OCI-LY7 (cell line): ENCODE measurements at regions not wholly inside any gene's neighbourhood (a gene's known extent, or its start where the extent isn't known, plus 50 kb on each side); places are given as distances from the start of the nearest gene placed in this dataset.

ENCODE experiments used
- BruUV-seq: library from RNA; stranded (reverse); fragments of 400-500 nt; replicated peaks from 2 replicates; lab custom pipeline; 2021; lab: Mats Ljungman, UMichigan
- CTCF ChIA-PET: fragments of 300-600 bp; sonication (Branson Sonifier 250); formaldehyde crosslinking; loops from one replicate; lab custom pipeline; 2022; ENCODE audit warnings: antibody characterized with exemption; ENCODE audit not compliant: unreplicated experiment; lab: Charles Lee
- POLR2A ChIA-PET: fragments of 300-600 bp; sonication (Branson Sonifier 250); formaldehyde crosslinking; loops from one replicate; lab custom pipeline; 2022; ENCODE audit warnings: antibody characterized with exemption; lab: Charles Lee
- DNase-seq: peaks from one replicate; pipeline ENCODE4 v3.0.0-alpha.2; 2015; ENCODE audit warnings: low spot score
- H2AFZ ChIP-seq: fragments of 200-600 bp; sonication (generic), shearing (Covaris generic); 2 replicates; pipeline ENCODE4 v1.6.1; 2014; ENCODE audit warnings: mild to moderate bottlenecking, antibody characterized with exemption, low read length, moderate library complexity
- H3K27ac ChIP-seq: fragments of 200-600 bp; sonication (generic); 2 replicates; pipeline ENCODE4 v1.5.1; 2014; ENCODE audit warnings: mixed run types, low read depth, mild to moderate bottlenecking, moderate library complexity, low read length, inconsistent platforms; ENCODE audit not compliant: poor library complexity, severe bottlenecking
- H3K36me3 ChIP-seq: fragments of 200-600 bp; sonication (generic); 2 replicates; pipeline ENCODE4 v1.6.1; 2014; ENCODE audit warnings: mild to moderate bottlenecking, antibody characterized with exemption, low read length, moderate library complexity, mixed read lengths; ENCODE audit not compliant: insufficient read depth
- H3K4me1 ChIP-seq: fragments of 200-600 bp; sonication (generic); 2 replicates; pipeline ENCODE4 v1.5.1; 2014; ENCODE audit warnings: mild to moderate bottlenecking, low read length; ENCODE audit not compliant: insufficient read depth, poor library complexity, severe bottlenecking
- H3K4me2 ChIP-seq: fragments of 200-600 bp; sonication (generic); 2 replicates; pipeline ENCODE4 v1.6.1; 2014; ENCODE audit warnings: mild to moderate bottlenecking, low read length
- H3K4me3 ChIP-seq: fragments of 200-600 bp; sonication (generic); 2 replicates; pipeline ENCODE4 v1.5.1; 2014; ENCODE audit warnings: mild to moderate bottlenecking, low read depth, low read length; ENCODE audit not compliant: poor library complexity, severe bottlenecking
- H3K79me2 ChIP-seq: fragments of 200-600 bp; sonication (generic); 2 replicates; pipeline ENCODE4 v1.6.1; 2016; ENCODE audit warnings: low read depth, mild to moderate bottlenecking, low read length, moderate library complexity, mixed read lengths; ENCODE audit not compliant: insufficient read depth
- H3K9me2 ChIP-seq: fragments of 200-600 bp; sonication (generic); 2 replicates; pipeline ENCODE4 v1.6.1; 2016; ENCODE audit warnings: mild to moderate bottlenecking, low read length, mixed read lengths; ENCODE audit not compliant: insufficient read depth
- H3K9me3 ChIP-seq: fragments of 200-600 bp; sonication (generic); 2 replicates; pipeline ENCODE4 v1.6.1; 2014; ENCODE audit warnings: mild to moderate bottlenecking, mixed run types, low read length, mixed read lengths
- H4K20me1 ChIP-seq: fragments of 200-600 bp; sonication (generic); 2 replicates; pipeline ENCODE4 v1.6.1; 2014; ENCODE audit warnings: mild to moderate bottlenecking, antibody characterized with exemption, low read length, moderate library complexity, mixed read lengths; ENCODE audit not compliant: insufficient read depth
- CTCF ChIP-seq: fragments of 200-600 bp; sonication (generic); conservative IDR thresholded peaks from 2 replicates; pipeline ENCODE4 v1.5.1; 2014; ENCODE audit warnings: mild to moderate bottlenecking, antibody characterized with exemption, low read length, moderate library complexity, mixed read lengths
- EZH2phosphoT487 ChIP-seq: fragments of 200-600 bp; sonication (generic); IDR thresholded peaks from 2 replicates; pipeline ENCODE4 v1.6.1; 2018; ENCODE audit warnings: low read depth, borderline replicate concordance, mild to moderate bottlenecking, mixed run types, antibody characterized with exemption, low read length, moderate library complexity, mixed read lengths
- intact Hi-C: fragments of 100-400 bp; cut with micrococcal nuclease; formaldehyde crosslinking; loops from one replicate; pipeline ENCODE4 v1.10.0; 2022; ENCODE audit not compliant: unreplicated experiment

GRCh38 chr12:82090165-82090564, 268.0 kb downstream of the CCDC59 start:
- no peak for DNase-seq
- H3K4me3 ChIP-seq, result no peak overlapping the region
- no peak overlapping the region for H2AFZ ChIP-seq
- no peak overlapping the region for H3K4me2 ChIP-seq
- no peaks in the 10 kb centered on the region for H4K20me1 ChIP-seq
- no peaks in the 10 kb centered on the region for H3K36me3 ChIP-seq
- TF ChIP-seq CTCF (no peak), EZH2phosphoT487 (no peak)
- H3K9me2 ChIP-seq, result no peaks in the 10 kb centered on the region
- H3K27ac ChIP-seq, result no peak overlapping the region
- no peaks in the 10 kb centered on the region for H3K79me2 ChIP-seq
- ChIA-PET POLR2A (no interaction called here), CTCF (no interaction called here)
- H3K9me3 ChIP-seq, result no peaks in the 10 kb centered on the region
- H3K4me1 ChIP-seq, result no peaks in the 10 kb centered on the region
- intact Hi-C loops, result no loop called here
- no TSS peak for BruUV-seq

GRCh38 chr12:82089369-82090121, 268.6 kb downstream of the CCDC59 start:
- ChIA-PET CTCF (no interaction called here), POLR2A (no interaction called here)
- H3K9me2 ChIP-seq, result no peaks in the 10 kb centered on the region
- no peaks in the 10 kb centered on the region for H4K20me1 ChIP-seq
- 0 out of 2 replicates have a peak, but pooled peaks cover 4% of the 10 kb centered on the region for H3K9me3 ChIP-seq
- intact Hi-C loops, result no loop called here
- no peaks in the 10 kb centered on the region for H3K36me3 ChIP-seq
- no peak overlapping the region for H3K4me3 ChIP-seq
- no peak overlapping the region for H3K4me2 ChIP-seq
- H3K79me2 ChIP-seq, result no peaks in the 10 kb centered on the region
- no TSS peak for BruUV-seq
- TF ChIP-seq CTCF, result no peak
- no peak overlapping the region for H2AFZ ChIP-seq
- no peaks in the 10 kb centered on the region for H3K4me1 ChIP-seq
- H3K27ac ChIP-seq, result no peak overlapping the region
- DNase-seq, result no peak

- TF ChIP-seq CTCF, result no peak
- no peak for TF ChIP-seq EZH2phosphoT487
- no peaks in the 10 kb centered on the region for H3K9me2 ChIP-seq
- no TSS peak for BruUV-seq
- no peak overlapping the region for H3K4me3 ChIP-seq
- 0 out of 2 replicates have a peak, but pooled peaks cover 5% of the 10 kb centered on the region for H3K9me3 ChIP-seq
- no peak overlapping the region for H3K4me2 ChIP-seq
- H4K20me1 ChIP-seq, result no peaks in the 10 kb centered on the region
- H3K79me2 ChIP-seq, result no peaks in the 10 kb centered on the region
- H3K27ac ChIP-seq, result no peak overlapping the region
- H2AFZ ChIP-seq, result no peak overlapping the region
- intact Hi-C loops, result no loop called here
- ChIA-PET CTCF (no interaction called here), POLR2A (no interaction called here)
- no peak for DNase-seq
- H3K36me3 ChIP-seq, result no peaks in the 10 kb centered on the region
- no peaks in the 10 kb centered on the region for H3K4me1 ChIP-seq
Observed at GRCh38 chr12:82082501-82082900, 275.7 kb downstream of the CCDC59 start.
